H1 (cell line): ENCODE measurements at regions not wholly inside any gene's neighbourhood (a gene's known extent, or its start where the extent isn't known, plus 50 kb on each side); places are given as distances from the start of the nearest gene placed in this dataset.

ENCODE experiments used
- CTCF ChIA-PET: fragments of 300-600 bp; sonication (Branson Sonifier 250); formaldehyde crosslinking; loops from one replicate; lab custom pipeline; 2021; ENCODE audit not compliant: partially characterized antibody; lab: Charles Lee
- POLR2A ChIA-PET: fragments of 300-600 bp; sonication (Branson Sonifier 250); formaldehyde crosslinking; loops from one replicate; lab custom pipeline; 2021; ENCODE audit warnings: inconsistent platforms; ENCODE audit not compliant: partially characterized antibody; lab: Charles Lee
- DNase-seq, 2 experiments: peaks; one replicate each; pipeline versions ENCODE4 v3.0.0 to v3.0.0-alpha.2; 2010 to 2022; ENCODE audit warnings: low spot score in 2 of 2, low read depth in 1 of 2, mixed read lengths in 1 of 2
- FAIRE-seq: peaks from 2 replicates; lab custom pipeline; 2011; peaks lifted over from hg19 to GRCh38; lab: Jason Lieb, UNC
- H2AFZ ChIP-seq: 2 replicates; pipeline ENCODE4 v1.8.1; 2012; ENCODE audit warnings: low read length, inconsistent platforms
- H2AK5ac ChIP-seq: 2 replicates; pipeline ENCODE4 v1.6.1; 2013; ENCODE audit warnings: low read depth, low read length
- H2BK120ac ChIP-seq: replicated peaks from 2 replicates; pipeline ENCODE3; 2013; ENCODE audit warnings: low read depth, low read length, inconsistent platforms
- H2BK12ac ChIP-seq: 2 replicates; pipeline ENCODE4 v1.6.1; 2013; ENCODE audit warnings: low read depth, low read length
- H2BK15ac ChIP-seq: 2 replicates; pipeline ENCODE4 v1.6.1; 2013; ENCODE audit warnings: low read length
- H2BK20ac ChIP-seq: 2 replicates; pipeline ENCODE4 v1.6.1; 2013; ENCODE audit warnings: low read length
- H2BK5ac ChIP-seq: 2 replicates; pipeline ENCODE4 v1.6.1; 2013; ENCODE audit warnings: low read depth, low read length
- H3K14ac ChIP-seq: 2 replicates; pipeline ENCODE4 v1.6.1; 2013; ENCODE audit warnings: inconsistent platforms; ENCODE audit not compliant: insufficient read length
- H3K18ac ChIP-seq: 2 replicates; pipeline ENCODE4 v1.6.1; 2013; ENCODE audit warnings: low read length; ENCODE audit errors: extremely low read depth
- H3K23ac ChIP-seq: 2 replicates; pipeline ENCODE4 v1.6.1; 2013; ENCODE audit warnings: inconsistent platforms; ENCODE audit not compliant: insufficient read length
- H3K23me2 ChIP-seq: 2 replicates; pipeline ENCODE4 v1.6.1; 2013; ENCODE audit warnings: low read depth, low read length
- H3K27ac ChIP-seq: 2 replicates; pipeline ENCODE4 v1.6.1; 2011; ENCODE audit warnings: low read depth, low read length, inconsistent platforms
- H3K27me3 ChIP-seq, 4 experiments: replicated peaks in 1 of 4; 1 replicate in 1 of 4; 2 replicates in 3 of 4; pipeline versions ENCODE4 v1.6.1 to v1.8.1; 2011 to 2013; ENCODE audit warnings: low read length in 3 of 4, mild to moderate bottlenecking in 3 of 4, inconsistent platforms in 2 of 4, mixed read lengths in 2 of 4, moderate library complexity in 1 of 4; ENCODE audit not compliant: control insufficient read depth in 3 of 4, insufficient read depth in 3 of 4; ENCODE audit errors: extremely low read depth in 1 of 4
- H3K36me3 ChIP-seq, 4 experiments: 2 replicates each; pipeline versions ENCODE4 v1.6.1 to v1.8.1; 2011 to 2013; ENCODE audit warnings: mild to moderate bottlenecking in 4 of 4, low read length in 3 of 4, moderate library complexity in 2 of 4, control low read depth in 1 of 4, inconsistent platforms in 1 of 4; ENCODE audit not compliant: insufficient read depth in 4 of 4, control insufficient read depth in 2 of 4
- H3K4ac ChIP-seq: replicated peaks from 2 replicates; pipeline ENCODE3; 2013; ENCODE audit warnings: low read length, low read depth, mixed read lengths, inconsistent platforms; ENCODE audit not compliant: insufficient read length
- H3K4me1 ChIP-seq, 4 experiments: replicated peaks in 1 of 4; 1 replicate in 1 of 4; 2 replicates in 3 of 4; pipeline versions ENCODE4 v1.6.1 to v1.8.1; 2011 to 2013; ENCODE audit warnings: low read length in 3 of 4, inconsistent platforms in 2 of 4, mixed read lengths in 1 of 4; ENCODE audit not compliant: insufficient read depth in 4 of 4, control insufficient read depth in 3 of 4
- H3K4me2 ChIP-seq, 2 experiments: 2 replicates each; pipeline versions ENCODE4 v1.6.1 to v1.8.1; 2011 to 2013; ENCODE audit warnings: low read depth in 2 of 2, low read length in 2 of 2, control low read depth in 1 of 2, inconsistent platforms in 1 of 2, mild to moderate bottlenecking in 1 of 2; ENCODE audit not compliant: insufficient read depth in 1 of 2
- H3K4me3 ChIP-seq, 4 experiments: fragments of 200-600, 300-600 bp in 1 of 4; sonication (generic), shearing (Covaris generic), sonication (Bioruptor Twin) in 1 of 4; 2 replicates each; pipeline versions ENCODE4 v1.5.1 to v1.8.1; 2011 to 2016; ENCODE audit warnings: low read length in 4 of 4, low read depth in 3 of 4, control low read depth in 2 of 4, inconsistent platforms in 2 of 4, mild to moderate bottlenecking in 2 of 4, mixed read lengths in 1 of 4, moderate library complexity in 1 of 4; ENCODE audit not compliant: insufficient read depth in 2 of 4; ENCODE audit errors: extremely low read depth in 1 of 4
- H3K56ac ChIP-seq: replicated peaks from 2 replicates; pipeline ENCODE3; 2013; ENCODE audit warnings: low read depth, mild to moderate bottlenecking, mixed read lengths, low read length, inconsistent platforms; ENCODE audit not compliant: insufficient read length
- H3K79me1 ChIP-seq: 2 replicates; pipeline ENCODE4 v1.6.1; 2013; ENCODE audit warnings: low read depth, low read length, control low read depth
- H3K79me2 ChIP-seq, 2 experiments: 2 replicates each; pipeline versions ENCODE4 v1.6.1 to v1.8.1; 2012 to 2013; ENCODE audit warnings: low read length in 2 of 2, mild to moderate bottlenecking in 2 of 2, inconsistent platforms in 1 of 2; ENCODE audit not compliant: insufficient read depth in 2 of 2, control insufficient read depth in 1 of 2
- H3K9ac ChIP-seq, 4 experiments: replicated peaks in 1 of 4; 1 replicate in 1 of 4; 2 replicates in 3 of 4; pipeline versions ENCODE4 v1.6.1 to v1.8.1; 2011 to 2013; ENCODE audit warnings: low read depth in 3 of 4, low read length in 3 of 4, control low read depth in 2 of 4, mild to moderate bottlenecking in 2 of 4, moderate library complexity in 2 of 4, inconsistent platforms in 1 of 4; ENCODE audit errors: extremely low read depth in 1 of 4
- H3K9me3 ChIP-seq, 2 experiments: 2 replicates each; pipeline versions ENCODE4 v1.6.1 to v1.8.1; 2012 to 2013; ENCODE audit warnings: mild to moderate bottlenecking in 2 of 2, moderate library complexity in 2 of 2, control low read depth in 1 of 2, inconsistent platforms in 1 of 2, low read depth in 1 of 2, low read length in 1 of 2, mixed read lengths in 1 of 2; ENCODE audit not compliant: insufficient read depth in 2 of 2
- H4K20me1 ChIP-seq, 2 experiments: replicated peaks in 1 of 2; 2 replicates each; pipeline versions ENCODE3 to v1.8.1; 2011 to 2013; ENCODE audit warnings: inconsistent platforms in 2 of 2, low read length in 2 of 2, mild to moderate bottlenecking in 1 of 2; ENCODE audit not compliant: insufficient read depth in 2 of 2, control insufficient read depth in 1 of 2
- H4K5ac ChIP-seq: 2 replicates; pipeline ENCODE4 v1.6.1; 2013; ENCODE audit warnings: low read length, low read depth, mixed read lengths, inconsistent platforms; ENCODE audit not compliant: insufficient read length
- H4K8ac ChIP-seq: 2 replicates; pipeline ENCODE4 v1.8.0; 2013; ENCODE audit warnings: mild to moderate bottlenecking, moderate library complexity, low read length, inconsistent platforms; ENCODE audit not compliant: insufficient read depth; ENCODE audit errors: extremely low read depth
- H4K91ac ChIP-seq: replicated peaks from 2 replicates; pipeline ENCODE3; 2013; ENCODE audit warnings: low read length, mixed read lengths, inconsistent platforms; ENCODE audit not compliant: insufficient read length
- ASH2L ChIP-seq: fragments of 200-600, 300-600 bp; sonication (generic); IDR thresholded peaks from one replicate; pipeline ENCODE4 v1.7.1; 2017; ENCODE audit warnings: low read length
- CREB1 ChIP-seq: IDR thresholded peaks from 2 replicates; pipeline ENCODE4 v1.6.1; 2012; ENCODE audit warnings: inconsistent platforms
- HDAC6 ChIP-seq: IDR thresholded peaks from one replicate; pipeline ENCODE4 v1.7.1; 2012; ENCODE audit warnings: low read depth, mild to moderate bottlenecking, inconsistent platforms, low read length, moderate library complexity
- MAX ChIP-seq: IDR thresholded peaks from 2 replicates; pipeline ENCODE4 v1.6.1; 2012; ENCODE audit warnings: inconsistent platforms
- NANOG ChIP-seq: IDR thresholded peaks from 2 replicates; pipeline ENCODE4 v1.6.1; 2011; ENCODE audit warnings: low read length, low read depth, mild to moderate bottlenecking, inconsistent platforms; ENCODE audit not compliant: insufficient read depth, poor library complexity, severe bottlenecking
- NRF1 ChIP-seq: IDR thresholded peaks from 2 replicates; pipeline ENCODE4 v1.6.1; 2011; ENCODE audit warnings: mild to moderate bottlenecking, low read depth, low read length, improper control_type of control experiment
- POU5F1 ChIP-seq: IDR thresholded peaks from 2 replicates; pipeline ENCODE4 v1.6.1; 2011; ENCODE audit warnings: low read depth, mild to moderate bottlenecking, low read length, moderate library complexity
- SIRT6 ChIP-seq: IDR thresholded peaks from one replicate; pipeline ENCODE4 v1.7.1; 2012; ENCODE audit warnings: low read length, inconsistent platforms
- SIX5 ChIP-seq: IDR thresholded peaks from 2 replicates; pipeline ENCODE4 v1.6.1; 2011; ENCODE audit warnings: mild to moderate bottlenecking, low read depth, low read length
- TBP ChIP-seq: IDR thresholded peaks from 2 replicates; pipeline ENCODE4 v1.6.1; 2011; ENCODE audit warnings: low read depth, low read length, improper control_type of control experiment

GRCh38 chr1:208899438-208899837 is 655.3 kb upstream of the PLXNA2 start:
- H3K14ac ChIP-seq = no peak overlapping the region
- no peaks in the 10 kb centered on the region for H3K79me1 ChIP-seq
- H3K23me2 ChIP-seq = no peaks in the 10 kb centered on the region
- H4K91ac ChIP-seq = no peak overlapping the region
- CTCF ChIA-PET = interaction anchor here (1.3 kb wide), 1 partner anchor 9 kb away, joined by 3 read pairs; no protein-coding TSS in a partner anchor
- H3K4ac ChIP-seq = no peak overlapping the region
- no peak for DNase-seq
- no peak overlapping the region for H3K9ac ChIP-seq
- POLR2A ChIA-PET = no interaction called here
- FAIRE-seq = no peak
- no peak overlapping the region for H2AK5ac ChIP-seq
- no peaks in the 10 kb centered on the region for H3K4me1 ChIP-seq
- H2AFZ ChIP-seq = no peak overlapping the region
- H3K79me2 ChIP-seq = no peaks in the 10 kb centered on the region
- H2BK120ac ChIP-seq = no peak overlapping the region
- H3K36me3 ChIP-seq = no peaks in the 10 kb centered on the region
- H2BK15ac ChIP-seq = no peak overlapping the region
- no peak overlapping the region for H3K27ac ChIP-seq
- no peak overlapping the region for H4K8ac ChIP-seq
- TF ChIP-seq SIRT6 (no peak), SIX5 (no peak), MAX (no peak), TBP (no peak), HDAC6 (no peak), NANOG (no peak), CREB1 (no peak), POU5F1 (no peak), NRF1 (no peak), ASH2L (no peak)
- TF ChIP-seq, all 59 proteins: peak for 0
- Histone ChIP-seq H4K20me1 (no peaks in the 10 kb centered on the region), H3K9me3 (no peaks in the 10 kb centered on the region), H3K23ac (no peak overlapping the region), H3K4me2 (no peak overlapping the region), H3K56ac (no peak overlapping the region), H2BK5ac (no peak overlapping the region), H3K4me3 (no peak overlapping the region), H4K5ac (no peak overlapping the region), H2BK12ac (no peak overlapping the region), H3K18ac (no peak overlapping the region), H2BK20ac (no peak overlapping the region), H3K27me3 (no peaks in the 10 kb centered on the region)
